ENCODE measurements at regions not wholly inside any gene's neighbourhood (a gene's known extent, or its start where the extent isn't known, plus 50 kb on each side); places are given as distances from the start of the nearest gene placed in this dataset.
"Not testable (repeated sequence)": the region's sequence is repeated elsewhere in the genome, so short reads cannot be mapped to it uniquely, and the experiment has no call there.

DNA sequence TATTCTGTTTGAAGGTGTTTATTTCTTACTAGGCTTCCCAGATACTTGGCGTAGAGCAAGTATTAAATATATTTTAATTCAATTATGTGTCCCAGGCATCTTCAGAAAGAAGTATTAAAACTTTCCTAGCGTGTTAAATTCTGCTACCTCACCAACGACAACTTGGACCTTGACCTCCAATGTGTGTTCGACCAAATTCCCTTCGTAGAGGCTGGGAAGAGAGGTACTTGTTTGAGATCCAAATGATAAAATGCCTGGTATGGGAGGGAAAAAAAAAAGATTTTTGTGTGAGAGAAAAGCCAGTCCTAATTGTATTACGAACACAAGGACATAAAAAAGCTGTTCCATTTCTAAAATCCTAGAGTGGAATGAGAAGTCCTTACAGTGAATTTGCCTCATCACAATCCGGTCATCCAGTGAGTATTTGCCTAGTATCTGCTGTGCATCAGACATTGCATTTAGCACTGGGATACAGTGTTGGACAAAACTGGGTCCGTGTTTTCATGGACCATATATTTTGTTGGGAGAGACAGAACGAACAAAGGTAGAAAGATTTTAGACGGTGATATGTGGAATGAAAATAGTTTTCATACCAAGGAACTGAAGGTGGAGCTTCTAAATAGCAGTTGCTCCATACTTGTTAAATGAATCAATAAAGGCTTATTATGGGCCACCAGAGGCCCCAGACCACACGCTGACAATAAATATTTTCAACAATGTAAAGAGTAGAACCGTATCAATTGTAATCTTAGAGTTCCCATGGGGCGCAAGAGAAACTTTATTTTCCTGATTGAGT lies 103.1 kb downstream of the KIF4B start:
- no peak for DNase-seq

DNA sequence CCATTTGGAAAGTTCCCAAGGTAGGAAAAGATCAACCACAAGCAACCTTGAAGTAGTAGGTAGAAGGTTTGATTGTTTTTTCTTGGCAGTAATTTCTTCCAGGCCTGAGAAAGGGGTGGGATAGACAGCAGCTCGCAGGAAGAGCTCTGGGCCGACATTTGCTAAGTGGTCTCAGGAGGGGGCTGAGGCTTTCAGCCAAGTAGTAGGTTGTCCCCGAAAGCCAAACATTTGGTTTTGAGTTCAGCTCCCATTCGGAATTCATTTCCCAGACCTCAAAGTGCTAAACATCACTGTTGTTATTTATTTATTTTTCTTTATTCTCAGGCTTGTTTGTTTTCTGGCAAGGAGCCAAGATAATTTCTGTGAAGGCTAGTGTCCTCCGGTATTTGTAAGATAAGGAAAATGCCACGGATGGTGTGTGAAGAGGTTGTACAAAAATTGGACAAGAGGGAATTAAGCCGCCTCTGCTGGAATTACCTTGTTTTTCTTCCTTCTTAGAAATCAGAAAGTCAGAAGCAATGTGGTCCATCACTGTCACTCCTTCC lies 112.1 kb downstream of the KIF4B start:
- DNase-seq = no peak

- no peak for DNase-seq
These were observed 113.0 kb downstream of the KIF4B start for GRCh38 chr5:155126573-155126972.

- DNase-seq = no peak
These were observed 114.0 kb downstream of the KIF4B start for GRCh38 chr5:155127552-155127951.

DNA sequence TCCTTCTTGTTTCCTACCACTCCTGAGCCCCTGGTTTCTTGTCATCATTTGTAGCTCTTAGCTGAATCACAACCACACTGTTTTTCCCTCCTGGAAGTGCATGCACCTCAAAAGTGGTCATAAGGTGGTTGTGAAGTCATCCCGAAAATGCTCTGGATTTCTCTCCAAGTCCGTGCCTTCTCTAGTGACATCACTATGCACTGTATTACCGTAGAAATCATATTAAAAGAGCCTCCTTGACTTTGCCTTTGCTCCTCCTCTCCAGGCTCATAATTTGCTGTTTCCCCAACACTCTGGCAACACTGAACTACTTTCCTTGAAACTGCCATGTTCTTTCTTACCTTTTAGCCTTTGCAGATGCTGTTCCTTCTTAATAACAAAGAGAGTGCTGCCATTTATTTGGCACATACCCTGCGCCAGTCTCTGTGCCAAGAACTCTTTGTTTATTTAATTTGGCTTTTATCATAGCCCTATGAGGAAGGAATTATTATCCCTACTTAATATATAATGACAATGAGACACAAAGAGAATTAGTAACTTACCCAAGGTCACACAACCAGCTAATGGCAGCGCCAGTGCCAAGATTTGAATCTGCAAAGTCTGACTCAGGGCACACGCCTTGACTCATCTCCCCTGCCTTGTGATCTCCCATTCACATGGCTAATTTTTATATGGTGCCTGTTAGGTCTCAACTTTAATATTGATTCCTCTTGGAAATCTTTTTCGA lies 115.4 kb downstream of the KIF4B start:
- no peak for DNase-seq

DNA sequence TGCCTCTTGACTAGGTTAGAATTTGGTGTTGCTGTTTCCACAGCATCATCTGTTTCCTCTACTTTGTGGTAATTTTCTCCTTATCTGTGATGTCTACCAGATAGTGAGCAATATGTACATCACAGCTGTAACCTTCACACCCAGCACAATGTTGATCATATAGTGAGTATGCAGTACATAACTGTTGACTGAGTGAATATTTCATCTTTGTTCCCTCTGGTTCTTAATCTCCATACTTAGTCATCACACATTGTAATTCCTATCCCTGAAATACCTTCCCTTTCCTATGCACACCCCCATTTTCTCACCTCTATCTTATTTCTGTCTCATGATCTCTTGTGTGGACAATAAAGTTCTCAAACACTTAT lies 115.9 kb downstream of the KIF4B start:
- DNase-seq = no peak

GRCh38 chr5:155134130-155134529 lies 120.6 kb downstream of the KIF4B start:
- no peak for DNase-seq

DNA sequence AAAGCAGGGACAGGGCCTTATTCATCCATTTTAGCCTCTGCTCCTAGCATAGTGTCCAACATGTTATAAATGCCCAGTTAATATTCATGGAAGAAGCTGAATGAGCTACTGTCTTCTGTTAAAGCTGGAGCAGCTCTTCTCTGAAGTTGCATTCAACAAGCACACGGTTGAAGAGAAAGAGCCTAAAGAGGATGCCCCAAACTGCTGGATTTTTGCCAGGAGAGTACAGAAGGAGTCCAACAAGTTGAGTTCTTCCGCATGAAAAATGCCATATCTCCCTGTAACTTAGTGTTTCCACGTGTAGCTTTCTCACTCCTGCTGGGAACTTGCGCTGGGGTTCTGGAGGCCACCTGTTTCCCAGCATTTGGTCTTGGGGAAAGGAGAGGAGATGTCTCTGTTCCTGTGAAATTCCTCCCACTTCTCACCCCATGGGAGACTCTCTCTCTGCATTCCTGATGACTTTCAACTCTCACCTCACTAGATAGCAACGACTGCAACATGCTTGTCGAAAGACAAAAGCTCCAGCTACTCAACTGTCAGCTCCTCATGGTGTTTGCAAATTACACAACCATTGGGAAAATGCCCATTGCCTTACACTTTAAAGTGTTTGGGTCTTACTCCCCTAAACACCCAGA lies 122.8 kb downstream of the KIF4B start:
- no peak for DNase-seq

GRCh38 chr5:155137683-155138082 lies 124.1 kb downstream of the KIF4B start:
- DNase-seq = no peak

DNA sequence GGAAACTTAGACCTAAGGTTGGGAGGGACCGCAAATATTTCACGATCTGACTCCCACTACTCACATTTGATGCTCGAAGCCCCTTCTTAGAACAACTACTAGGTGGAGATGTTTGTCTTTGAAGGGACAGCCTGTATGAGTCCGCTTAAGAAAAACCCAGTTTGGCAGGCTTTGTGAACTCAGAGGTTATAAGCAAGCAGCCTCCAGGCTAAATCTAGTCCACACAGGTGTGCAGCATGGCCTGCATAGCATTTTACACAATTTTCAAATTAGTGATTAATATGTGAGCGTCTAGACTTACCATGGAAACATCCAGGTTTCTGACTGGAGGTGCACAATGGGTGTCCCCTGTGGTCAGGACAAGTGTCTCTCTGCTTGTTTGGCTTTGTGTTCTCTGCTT lies 127.1 kb downstream of the KIF4B start:
- DNase-seq = no peak

DNA sequence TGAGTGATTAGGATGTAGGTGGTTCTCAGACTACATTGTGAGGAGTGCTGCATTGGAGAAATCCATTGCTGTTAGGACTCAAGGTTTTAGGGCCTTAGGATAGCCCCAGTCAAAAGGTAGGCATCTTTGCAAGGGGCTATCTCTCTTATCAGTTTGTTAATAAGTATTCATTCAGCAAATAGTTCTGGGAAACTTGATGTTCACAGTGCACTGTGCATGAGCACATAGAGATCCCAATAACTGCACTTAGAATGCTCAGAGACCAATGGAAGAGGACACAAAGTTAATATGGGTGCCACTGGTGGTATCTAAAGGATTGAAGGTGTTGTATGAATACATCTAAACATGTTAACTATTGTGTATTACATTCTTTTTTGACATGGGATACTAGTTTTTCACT lies 131.4 kb downstream of the KIF4B start:
- no peak for DNase-seq

DNA sequence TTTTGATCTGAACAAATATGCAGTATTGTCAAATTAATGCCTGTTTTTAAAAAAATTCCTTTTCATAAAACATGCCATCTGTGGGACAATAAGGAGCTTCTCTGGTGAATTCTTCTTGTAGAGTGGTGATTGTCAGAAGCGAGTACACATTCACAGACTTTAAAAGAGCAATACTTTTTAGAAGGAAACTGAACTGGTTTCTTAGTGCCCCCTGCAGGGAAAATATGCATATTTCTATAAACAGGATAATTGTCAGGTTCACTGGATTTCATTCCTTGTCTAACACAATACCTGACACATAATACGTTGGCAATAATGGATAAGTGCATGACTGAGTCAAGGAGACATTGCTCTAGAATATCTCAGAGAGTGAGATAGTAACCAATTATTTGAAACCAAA lies 133.7 kb downstream of the KIF4B start:
- no peak for DNase-seq

GRCh38 chr5:155148694-155149093 lies 135.1 kb downstream of the KIF4B start:
- DNase-seq = no peak

- DNase-seq = no peak
These were observed 136.5 kb downstream of the KIF4B start for GRCh38 chr5:155150012-155150411.

GRCh38 chr5:155154973-155155372 lies 141.4 kb downstream of the KIF4B start:
- DNase-seq = no peak

DNA sequence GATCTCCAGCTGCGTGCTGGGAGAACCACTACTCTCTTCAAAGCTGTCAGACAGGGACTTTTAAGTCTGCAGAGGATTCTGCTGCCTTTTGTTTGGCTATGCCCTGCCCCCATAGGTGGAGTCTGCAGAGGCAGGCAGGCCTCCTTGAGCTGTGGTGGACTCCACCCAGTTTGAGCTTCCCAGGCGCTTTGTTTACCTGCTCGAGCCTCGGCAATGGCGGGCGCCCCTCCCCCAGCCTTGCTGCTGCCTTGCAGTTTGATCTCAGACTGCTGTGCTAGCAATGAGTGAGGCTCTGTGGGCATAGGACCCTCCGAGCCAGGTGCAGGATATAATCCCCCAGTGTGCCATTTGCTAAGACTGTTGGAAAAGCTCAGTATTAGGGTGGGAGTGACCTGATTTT lies 149.5 kb downstream of the KIF4B start:
- not testable (repeated sequence) for DNase-seq

DNA sequence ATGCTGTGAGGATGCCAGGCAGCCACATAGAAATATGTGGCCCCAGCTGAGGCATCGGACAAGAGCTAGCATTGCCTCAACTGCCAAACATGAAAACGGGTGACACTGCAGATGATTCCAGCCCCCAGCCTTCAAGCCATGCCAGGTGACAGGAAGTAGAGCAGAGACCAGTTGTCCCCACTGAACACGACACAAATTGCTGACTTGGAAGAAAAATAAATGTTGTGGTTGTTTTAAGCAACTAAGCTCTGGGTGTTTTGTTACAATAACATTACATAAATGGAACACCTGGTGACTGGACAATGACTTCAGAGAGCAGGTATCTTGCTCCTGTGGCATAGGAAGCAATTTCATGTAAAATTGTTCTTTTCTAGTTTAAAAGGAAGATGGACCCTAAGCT lies 154.2 kb downstream of the KIF4B start:
- no peak for DNase-seq

DNA sequence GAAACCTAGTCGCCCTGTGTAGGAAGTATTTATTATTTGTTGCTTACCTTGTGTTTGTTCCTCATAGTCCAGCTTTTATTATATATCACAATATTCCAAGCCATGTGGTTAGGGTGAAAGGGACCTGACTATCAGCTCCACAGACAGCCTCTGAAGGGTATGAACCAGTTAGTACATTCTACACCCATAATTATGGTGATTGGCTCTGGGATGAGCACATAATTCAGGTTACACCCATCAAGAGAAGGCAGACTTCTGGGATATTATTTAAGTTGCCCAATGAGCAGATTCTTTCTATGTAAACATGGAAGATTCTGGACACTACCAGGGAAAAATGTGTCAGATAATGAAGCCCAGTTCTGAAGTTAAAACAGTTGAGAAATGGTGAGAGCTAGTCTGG lies 168.0 kb downstream of the KIF4B start:
- DNase-seq = no peak

DNA sequence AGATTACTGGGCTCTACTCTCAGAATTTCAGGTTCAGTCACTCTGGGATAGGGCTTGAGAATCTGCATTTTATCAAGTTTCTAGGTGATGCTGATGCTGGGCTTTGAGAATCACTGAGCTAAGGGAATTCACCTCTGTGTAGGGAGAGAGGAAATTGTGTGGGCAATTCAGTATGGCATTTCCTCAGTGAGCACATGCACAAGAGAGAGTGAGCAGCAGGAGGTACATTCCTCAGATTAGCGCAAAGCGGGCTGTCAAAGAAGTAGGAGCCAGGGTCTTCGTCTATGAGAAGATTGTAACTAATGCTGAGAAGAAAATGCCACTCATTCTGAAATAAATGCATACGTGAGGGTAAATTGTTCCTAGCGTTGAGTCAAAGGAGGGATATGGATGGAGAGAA lies 175.9 kb downstream of the KIF4B start:
- DNase-seq = no peak

- DNase-seq = peak; percentile 45
These were observed 176.4 kb downstream of the KIF4B start for GRCh38 chr5:155189981-155190380.

- DNase-seq = no peak
These were observed 179.5 kb downstream of the KIF4B start for GRCh38 chr5:155193029-155193428.

GRCh38 chr5:155193483-155194107 lies 180.0 kb downstream of the KIF4B start:
- DNase-seq = no peak

GRCh38 chr5:155200608-155201007 lies 187.1 kb downstream of the KIF4B start:
- DNase-seq = no peak

All from NCI-H1048 (cell line).